Coronary artery (tissue), 2 donors: ENCODE measurements at regions not wholly inside any gene's neighbourhood (a gene's known extent, or its start where the extent isn't known, plus 50 kb on each side); places are given as distances from the start of the nearest gene placed in this dataset.

ENCODE experiments used
- DNase-seq: peaks from one replicate; pipeline ENCODE4 v3.0.0-alpha.2; 2017; ENCODE audit warnings: low spot score
- H3K27ac ChIP-seq, 2 donors: fragments of 200-600 bp; sonication (generic); one replicate each; pipeline ENCODE4 v1.5.1; 2016 to 2019
- H3K4me3 ChIP-seq: fragments of 200-600 bp; sonication (generic); 2 replicates; pipeline ENCODE4 v1.5.1; 2016; ENCODE audit warnings: mild to moderate bottlenecking, moderate library complexity
- CTCF ChIP-seq: fragments of 200-600 bp; sonication (generic); IDR thresholded peaks from one replicate; pipeline ENCODE4 v1.5.1; 2019; ENCODE audit warnings: antibody characterized with exemption

DNA sequence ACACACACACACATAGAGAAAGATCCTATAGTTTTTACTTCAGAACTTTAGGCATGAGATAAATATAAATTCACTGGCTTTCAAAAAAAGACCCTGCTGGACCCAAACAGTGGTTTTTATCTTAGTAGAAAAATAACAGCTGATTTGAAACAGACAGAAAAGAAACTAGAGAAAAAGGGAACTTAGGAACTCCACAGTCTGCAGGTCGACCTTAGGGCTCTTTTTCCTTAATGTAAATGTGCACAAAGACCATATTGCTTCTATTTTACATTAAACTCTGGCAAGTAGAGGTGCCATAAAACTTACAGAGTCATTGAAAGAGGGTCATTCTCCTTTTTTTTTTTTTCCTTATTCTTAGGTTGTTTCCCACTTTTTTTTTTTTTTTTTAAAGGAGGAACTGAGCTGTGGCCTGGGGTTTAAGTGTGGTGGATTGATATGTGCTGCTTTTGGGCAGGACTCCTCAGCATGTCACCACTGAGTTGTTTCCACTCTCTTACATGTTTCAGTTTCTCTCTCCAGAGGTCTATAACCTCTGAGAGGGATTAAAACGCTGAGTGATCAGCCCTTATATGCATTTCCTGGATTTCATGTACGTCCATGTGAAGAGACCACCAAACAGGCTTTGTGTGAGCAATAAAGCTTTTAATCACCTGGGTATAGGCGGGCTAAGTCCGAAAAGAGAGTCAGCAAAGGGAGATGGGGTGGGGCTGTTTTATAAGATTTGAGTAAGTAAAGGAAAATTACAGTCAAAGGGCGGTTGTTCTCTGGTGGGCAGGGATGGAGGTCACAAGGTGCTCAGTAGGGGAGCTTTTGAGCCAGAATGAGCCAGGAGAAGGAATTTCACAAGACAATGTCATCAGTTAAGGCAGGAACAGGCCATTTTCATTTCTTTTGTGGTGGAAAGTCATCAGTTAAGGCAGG lies 70.8 kb upstream of the PACRGL start:
- no peak for TF ChIP-seq CTCF
- H3K27ac ChIP-seq, result no peak overlapping the region
- no peak overlapping the region for H3K4me3 ChIP-seq
- DNase-seq, result no peak

DNA sequence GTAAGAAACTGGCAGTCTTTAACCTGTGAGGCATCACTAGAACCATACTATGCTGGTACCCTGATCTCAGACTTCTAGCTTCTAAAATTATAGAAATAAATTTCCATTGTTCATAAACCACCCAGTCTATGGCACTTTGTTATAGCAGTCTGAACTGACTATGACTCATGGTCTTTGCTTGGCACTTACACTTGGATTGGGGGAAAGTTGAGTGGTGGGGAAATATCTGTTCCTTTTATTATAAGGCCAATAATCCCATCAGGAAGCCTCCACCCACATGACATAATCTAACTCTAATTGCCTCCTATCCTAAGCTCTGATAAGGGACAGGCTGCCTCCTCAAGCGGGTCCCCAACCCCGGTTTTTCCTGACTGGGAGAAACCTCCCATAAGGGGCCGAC lies 61.4 kb upstream of the PACRGL start:
- H3K4me3 ChIP-seq, result no peak overlapping the region

DNA sequence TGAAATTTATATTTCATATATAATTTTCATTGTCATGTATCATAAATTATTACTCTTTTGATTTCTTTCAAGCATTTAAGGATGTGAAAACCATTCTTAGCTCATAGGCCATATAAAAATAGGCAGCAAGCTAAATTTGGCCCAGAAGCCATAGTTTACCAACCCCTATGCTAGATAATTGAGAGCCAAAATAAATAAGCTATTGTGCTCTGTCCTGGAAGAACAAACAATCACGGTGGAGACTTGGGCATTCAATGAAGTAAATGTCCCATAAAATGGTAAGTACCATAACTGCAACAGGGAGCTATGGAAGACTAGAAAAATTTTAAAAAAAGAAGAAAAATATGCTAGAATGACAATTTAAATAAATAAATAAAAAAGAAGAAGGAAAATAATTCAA lies 60.9 kb upstream of the PACRGL start:
- Histone ChIP-seq H3K27ac (no peak overlapping the region), H3K4me3 (no peak overlapping the region)
- no peak for DNase-seq
- TF ChIP-seq CTCF, result no peak

More for the DNA sequence above, 61.4 kb upstream of the PACRGL start:
- DNase-seq, result no peak
- TF ChIP-seq CTCF, result no peak
- H3K27ac ChIP-seq, result no peak overlapping the region

DNA sequence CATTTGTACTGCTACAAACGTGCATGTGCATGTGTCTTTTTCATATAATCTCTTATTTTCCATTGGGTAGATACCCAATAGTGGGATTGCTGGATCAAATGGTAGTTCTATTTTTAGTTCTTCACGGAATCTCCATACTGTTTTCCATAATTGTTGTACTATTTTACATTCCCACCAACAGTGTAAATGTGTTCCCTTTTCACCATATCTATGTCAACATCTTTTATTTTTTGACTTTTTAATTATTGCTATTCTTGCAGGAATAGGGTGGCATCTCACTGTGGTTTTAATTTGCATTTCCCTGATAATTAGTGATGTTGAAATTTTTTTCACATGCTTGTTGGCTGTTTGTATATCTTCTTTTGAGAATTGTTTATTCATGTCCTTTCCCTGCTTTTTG lies 59.3 kb upstream of the PACRGL start:
- H3K4me3 ChIP-seq, result no peak overlapping the region
- no peak overlapping the region for H3K27ac ChIP-seq
- no peak for DNase-seq
- TF ChIP-seq CTCF, result no peak

DNA sequence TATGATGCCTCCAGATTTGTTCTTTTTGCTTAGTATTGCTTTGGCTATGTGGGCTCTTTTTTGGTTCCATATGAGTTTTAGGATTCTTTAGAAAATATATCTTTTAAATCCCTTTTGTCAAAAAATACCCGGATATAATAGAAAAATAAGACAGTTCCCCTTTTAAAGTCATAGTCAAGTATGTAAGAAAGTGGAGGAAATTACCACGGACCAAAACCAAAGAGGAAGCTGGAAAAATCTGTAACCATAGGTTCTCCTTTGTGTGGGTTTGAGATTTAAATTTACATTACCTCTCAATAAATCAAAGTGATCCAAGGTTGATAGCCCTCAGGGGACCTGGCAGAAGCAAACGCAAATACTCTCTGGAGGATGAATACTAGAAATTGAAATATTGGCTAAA lies 58.3 kb upstream of the PACRGL start:
- Histone ChIP-seq H3K27ac (no peak overlapping the region), H3K4me3 (no peak overlapping the region)
- TF ChIP-seq CTCF, result no peak
- no peak for DNase-seq

DNA sequence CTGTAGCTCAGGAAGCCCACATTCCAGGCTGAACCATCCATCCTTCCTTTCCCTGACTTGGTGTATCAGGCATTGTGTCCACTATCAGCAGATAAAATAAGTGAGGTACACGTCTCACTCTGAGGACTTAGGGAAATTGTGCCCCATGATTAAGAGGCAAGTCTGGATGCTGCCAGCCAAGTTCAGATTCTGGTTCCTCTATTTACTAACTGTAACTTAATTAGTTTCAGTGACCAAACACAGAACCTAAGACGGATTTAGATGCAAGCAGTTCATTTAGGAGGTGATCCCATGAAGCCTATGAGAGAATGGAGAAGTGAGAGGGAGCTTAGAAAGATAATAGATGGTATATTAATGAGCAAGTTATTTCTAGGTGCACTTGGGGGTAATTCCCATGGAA lies 56.6 kb upstream of the PACRGL start:
- no peak overlapping the region for H3K4me3 ChIP-seq
- DNase-seq, result no peak
- no peak overlapping the region for H3K27ac ChIP-seq
- TF ChIP-seq CTCF, result no peak

DNA sequence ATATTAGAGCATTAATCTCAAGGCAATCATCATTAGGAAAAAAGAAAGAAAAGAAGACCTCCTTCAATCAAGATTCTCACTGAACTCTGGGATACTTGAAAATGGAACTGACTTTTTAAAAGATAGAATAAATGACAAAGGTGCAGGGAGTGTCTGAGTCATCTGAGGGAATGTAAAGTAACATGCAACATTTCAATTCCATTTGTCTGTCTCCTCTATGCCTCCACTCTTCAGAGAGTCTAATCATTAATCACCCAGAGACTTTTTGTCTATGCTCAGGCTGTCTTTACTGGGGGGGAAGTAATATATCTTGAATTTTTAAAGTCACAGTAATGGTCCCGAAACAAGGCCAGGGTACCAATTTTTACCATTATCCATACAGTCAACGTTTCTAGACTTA lies 55.0 kb upstream of the PACRGL start:
- TF ChIP-seq CTCF, result no peak
- H3K27ac ChIP-seq, result no peak overlapping the region
- DNase-seq, result no peak
- H3K4me3 ChIP-seq, result no peak overlapping the region
